Tibial artery (tissue), 4 donors: ENCODE measurements at regions not wholly inside any gene's neighbourhood (a gene's known extent, or its start where the extent isn't known, plus 50 kb on each side); places are given as distances from the start of the nearest gene placed in this dataset.

Source experiments
- DNase-seq, 2 donors: peaks; one replicate each; pipeline ENCODE4 v3.0.0-alpha.2; 2019
- H3K27ac ChIP-seq, 2 donors: fragments of 200-600 bp; sonication (generic) in 1 of 2; 1 replicate in 1 of 2; 2 replicates in 1 of 2; pipeline ENCODE4 v1.5.1; 2018 to 2019; ENCODE audit warnings: mild to moderate bottlenecking in 1 of 2
- H3K27me3 ChIP-seq, 2 donors: fragments of 200-600 bp; sonication (generic) in 1 of 2; one replicate each; pipeline versions ENCODE4 v1.5.1 to v1.6.0; 2016 to 2019
- H3K36me3 ChIP-seq, 3 donors: fragments of 200-600 bp; sonication (generic) in 2 of 3; one replicate each; pipeline ENCODE4 v1.5.1; 2016 to 2019; ENCODE audit warnings: mild to moderate bottlenecking in 2 of 3
- H3K4me1 ChIP-seq, 4 donors: fragments of 200-600 bp; sonication (generic) in 2 of 4; 1 replicate in 3 of 4; 2 replicates in 1 of 4; pipeline ENCODE4 v1.5.1; 2016 to 2019
- H3K4me3 ChIP-seq, 2 donors: fragments of 200-600 bp; sonication (generic) in 1 of 2; 1 replicate in 1 of 2; 2 replicates in 1 of 2; pipeline ENCODE4 v1.5.1; 2018 to 2019; ENCODE audit warnings: mild to moderate bottlenecking in 2 of 2
- H3K9me3 ChIP-seq, 3 donors: fragments of 200-600 bp; sonication (generic) in 1 of 3; one replicate each; pipeline ENCODE4 v1.5.1; 2016 to 2019
- intact Hi-C: fragments of 100-400 bp; cut with DNase I; formaldehyde crosslinking; loops from one replicate; pipeline ENCODE4 v1.15.0; 2023; ENCODE audit warnings: low total_unique reads
- TF ChIP-seq, protein P1 (sequence below), 2 experiments: fragments of 200-600 bp in 1 of 2; fragments of 450-650 bp in 1 of 2; IDR thresholded peaks; one replicate each; pipeline ENCODE4 v1.5.1; 2017 to 2019; ENCODE audit warnings: antibody characterized with exemption in 2 of 2, mild to moderate bottlenecking in 1 of 2, moderate library complexity in 1 of 2

DNA sequence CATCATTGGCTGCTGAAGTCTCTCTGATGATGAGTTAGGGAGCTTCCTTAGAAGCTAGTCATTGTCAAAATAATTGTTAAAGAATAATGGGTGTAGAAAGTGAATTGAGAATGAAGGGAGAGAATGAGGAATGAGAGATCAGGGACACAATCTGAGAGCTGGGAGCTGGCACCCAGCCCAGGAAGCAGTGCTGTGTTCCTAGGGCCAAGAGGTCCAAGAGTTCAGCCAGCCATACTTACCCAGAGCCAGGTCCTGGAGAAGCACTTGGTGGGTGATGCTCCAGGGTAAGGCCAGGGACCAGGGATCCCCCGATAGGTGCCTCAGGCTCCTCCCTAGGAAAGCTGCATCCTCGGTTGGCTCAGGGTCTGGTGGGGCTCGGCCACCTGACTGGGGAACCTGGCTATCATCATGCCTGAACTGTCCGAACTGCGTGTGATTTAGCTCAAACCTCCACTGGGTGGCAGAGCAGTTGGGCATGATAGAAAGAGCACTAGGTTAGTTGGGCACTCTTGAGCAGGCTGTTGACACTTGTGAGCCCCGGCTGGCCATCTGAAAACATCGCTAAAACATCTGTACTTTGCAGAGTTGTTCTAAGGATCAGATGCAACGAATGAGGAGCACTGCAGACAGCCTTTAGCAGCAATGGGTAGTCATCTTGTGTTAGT lies 123.9 kb upstream of the NCAM1 start:
- H3K27ac ChIP-seq: no peak overlapping the region
- DNase-seq: no peak
- intact Hi-C loops: no loop called here

DNA sequence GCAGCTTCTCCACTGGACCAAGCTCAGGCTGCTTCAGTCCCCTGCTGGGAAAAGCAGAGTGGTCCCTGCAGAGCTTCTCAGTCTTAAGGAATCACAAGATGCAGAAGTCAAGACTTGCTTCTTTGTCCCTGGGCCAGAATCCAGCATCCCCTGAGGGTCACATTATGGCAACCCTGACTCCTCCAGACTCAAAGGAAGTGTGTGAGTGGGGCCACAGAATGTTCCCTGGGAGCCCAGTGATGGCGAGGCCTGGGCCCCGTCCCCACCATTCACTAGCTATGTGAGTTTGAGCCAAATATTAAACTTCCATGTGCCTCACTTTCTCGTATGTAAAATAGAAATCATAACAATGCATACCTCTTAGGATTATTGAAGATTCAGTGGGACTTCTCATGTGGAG lies 122.2 kb upstream of the NCAM1 start:
- DNase-seq: no peak
- Histone ChIP-seq H3K9me3 (no peaks in the 10 kb centered on the region), H3K36me3 (no peaks in the 10 kb centered on the region), H3K27ac (no peak overlapping the region), H3K4me1 (peaks cover 0 to 6% (median 2%) of the 10 kb centered on the region in 4 donors), H3K27me3 (no peaks in the 10 kb centered on the region), H3K4me3 (no peak overlapping the region)
- TF ChIP-seq, protein P1, sequence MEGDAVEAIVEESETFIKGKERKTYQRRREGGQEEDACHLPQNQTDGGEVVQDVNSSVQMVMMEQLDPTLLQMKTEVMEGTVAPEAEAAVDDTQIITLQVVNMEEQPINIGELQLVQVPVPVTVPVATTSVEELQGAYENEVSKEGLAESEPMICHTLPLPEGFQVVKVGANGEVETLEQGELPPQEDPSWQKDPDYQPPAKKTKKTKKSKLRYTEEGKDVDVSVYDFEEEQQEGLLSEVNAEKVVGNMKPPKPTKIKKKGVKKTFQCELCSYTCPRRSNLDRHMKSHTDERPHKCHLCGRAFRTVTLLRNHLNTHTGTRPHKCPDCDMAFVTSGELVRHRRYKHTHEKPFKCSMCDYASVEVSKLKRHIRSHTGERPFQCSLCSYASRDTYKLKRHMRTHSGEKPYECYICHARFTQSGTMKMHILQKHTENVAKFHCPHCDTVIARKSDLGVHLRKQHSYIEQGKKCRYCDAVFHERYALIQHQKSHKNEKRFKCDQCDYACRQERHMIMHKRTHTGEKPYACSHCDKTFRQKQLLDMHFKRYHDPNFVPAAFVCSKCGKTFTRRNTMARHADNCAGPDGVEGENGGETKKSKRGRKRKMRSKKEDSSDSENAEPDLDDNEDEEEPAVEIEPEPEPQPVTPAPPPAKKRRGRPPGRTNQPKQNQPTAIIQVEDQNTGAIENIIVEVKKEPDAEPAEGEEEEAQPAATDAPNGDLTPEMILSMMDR (IDR thresholded peaks at IDR 0.05): no peak
- intact Hi-C loops: no loop called here

More for the DNA sequence above, 123.9 kb upstream of the NCAM1 start:
- TF ChIP-seq, protein P1 (IDR thresholded peaks at IDR 0.05): no peak
- peaks cover 0 to 7% (median 3%) of the 10 kb centered on the region in 4 donors for H3K4me1 ChIP-seq
- H3K36me3 ChIP-seq: no peaks in the 10 kb centered on the region
- peaks cover 0 to 7% of the 10 kb centered on the region in 2 donors for H3K27me3 ChIP-seq
- no peak overlapping the region for H3K4me3 ChIP-seq
- H3K9me3 ChIP-seq: no peaks in the 10 kb centered on the region

DNA sequence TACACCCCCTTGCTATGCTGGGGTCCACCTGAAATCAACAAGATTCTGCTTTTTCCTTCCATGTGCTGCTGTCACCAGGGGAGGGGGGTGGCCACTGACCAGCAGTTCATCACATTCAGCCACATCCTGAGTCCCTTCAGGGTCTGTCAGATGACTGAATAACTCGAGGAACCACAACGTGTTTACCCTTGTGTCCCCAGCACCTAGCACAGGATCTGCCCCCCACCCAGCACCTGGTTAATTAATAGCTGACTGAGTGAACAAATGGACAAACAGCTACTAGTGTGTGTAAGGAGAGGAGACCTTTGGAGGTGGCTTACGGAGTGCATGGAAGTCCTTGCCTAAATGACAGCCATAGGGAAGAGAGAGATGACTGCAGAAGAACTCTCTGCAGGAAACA lies 119.5 kb upstream of the NCAM1 start:
- Histone ChIP-seq H3K36me3 (no peaks in the 10 kb centered on the region), H3K9me3 (no peaks in the 10 kb centered on the region), H3K27me3 (no peaks in the 10 kb centered on the region), H3K4me1 (no peaks in the 10 kb centered on the region), H3K27ac (no peak overlapping the region), H3K4me3 (no peak overlapping the region)
- TF ChIP-seq, protein P1 (IDR thresholded peaks at IDR 0.05): no peak
- intact Hi-C loops: no loop called here
- no peak for DNase-seq

- no peak for DNase-seq
- Histone ChIP-seq H3K36me3 (no peaks in the 10 kb centered on the region), H3K9me3 (no peaks in the 10 kb centered on the region), H3K27ac (no peak overlapping the region), H3K4me3 (no peak overlapping the region), H3K27me3 (no peaks in the 10 kb centered on the region), H3K4me1 (no peaks in the 10 kb centered on the region)
- intact Hi-C loops: no loop called here
- TF ChIP-seq, protein P1 (IDR thresholded peaks at IDR 0.05): no peak
These were observed 119.1 kb upstream of the NCAM1 start for GRCh38 chr11:112842151-112842550.

DNA sequence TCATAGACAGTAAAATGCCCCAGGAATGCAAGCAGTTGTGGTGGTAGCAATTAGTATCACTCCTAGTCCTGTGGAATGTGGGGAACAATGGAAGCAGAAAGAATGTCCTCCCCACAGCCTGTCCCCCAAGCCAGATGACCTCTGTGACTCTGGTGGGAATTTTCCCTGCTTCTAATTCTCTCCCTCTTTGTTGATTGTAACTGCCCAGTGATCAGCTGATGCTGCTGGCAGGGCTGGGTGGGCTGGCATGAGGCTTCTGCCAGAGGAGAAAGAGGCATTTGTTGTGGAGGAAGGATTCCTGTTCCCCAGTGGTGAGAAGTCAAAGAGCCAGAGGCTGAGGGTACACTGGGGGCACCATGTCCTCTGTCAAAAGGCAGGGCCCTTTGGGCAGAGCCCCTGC lies 116.7 kb upstream of the NCAM1 start:
- no peak for DNase-seq
- TF ChIP-seq, protein P1 (IDR thresholded peaks at IDR 0.05): no peak
- no peak overlapping the region for H3K27ac ChIP-seq
- intact Hi-C loops: no loop called here
- H3K4me3 ChIP-seq: no peak overlapping the region
- no peaks in the 10 kb centered on the region for H3K4me1 ChIP-seq
- H3K36me3 ChIP-seq: no peaks in the 10 kb centered on the region
- no peaks in the 10 kb centered on the region for H3K9me3 ChIP-seq
- no peaks in the 10 kb centered on the region for H3K27me3 ChIP-seq

GRCh38 chr11:112847568-112847967 lies 113.7 kb upstream of the NCAM1 start:
- Histone ChIP-seq H3K27ac (no peak overlapping the region), H3K4me3 (no peak overlapping the region), H3K27me3 (peaks cover 0 to 3% of the 10 kb centered on the region in 2 donors), H3K4me1 (no peaks in the 10 kb centered on the region), H3K36me3 (no peaks in the 10 kb centered on the region), H3K9me3 (no peaks in the 10 kb centered on the region)
- no peak for DNase-seq
- intact Hi-C loops: no loop called here
- TF ChIP-seq, protein P1 (IDR thresholded peaks at IDR 0.05): no peak
